Testis (tissue), 2 donors: ENCODE measurements at regions not wholly inside any gene's neighbourhood (a gene's known extent, or its start where the extent isn't known, plus 50 kb on each side); places are given as distances from the start of the nearest gene placed in this dataset.

ENCODE experiments used
- POLR2A ChIP-seq: fragments of 450-650 bp; IDR thresholded peaks from one replicate; pipeline ENCODE4 v1.6.1; 2017; ENCODE audit warnings: antibody characterized with exemption, mild to moderate bottlenecking, moderate library complexity
- TF ChIP-seq, protein P1 (sequence below), 3 experiments: fragments of 450-650 bp in 2 of 3; fragments of 200-600 bp in 1 of 3; sonication (generic) in 1 of 3; IDR thresholded peaks; one replicate each; pipeline ENCODE4 v1.5.1; 2016 to 2019; ENCODE audit warnings: antibody characterized with exemption in 3 of 3, mild to moderate bottlenecking in 2 of 3, moderate library complexity in 1 of 3

DNA sequence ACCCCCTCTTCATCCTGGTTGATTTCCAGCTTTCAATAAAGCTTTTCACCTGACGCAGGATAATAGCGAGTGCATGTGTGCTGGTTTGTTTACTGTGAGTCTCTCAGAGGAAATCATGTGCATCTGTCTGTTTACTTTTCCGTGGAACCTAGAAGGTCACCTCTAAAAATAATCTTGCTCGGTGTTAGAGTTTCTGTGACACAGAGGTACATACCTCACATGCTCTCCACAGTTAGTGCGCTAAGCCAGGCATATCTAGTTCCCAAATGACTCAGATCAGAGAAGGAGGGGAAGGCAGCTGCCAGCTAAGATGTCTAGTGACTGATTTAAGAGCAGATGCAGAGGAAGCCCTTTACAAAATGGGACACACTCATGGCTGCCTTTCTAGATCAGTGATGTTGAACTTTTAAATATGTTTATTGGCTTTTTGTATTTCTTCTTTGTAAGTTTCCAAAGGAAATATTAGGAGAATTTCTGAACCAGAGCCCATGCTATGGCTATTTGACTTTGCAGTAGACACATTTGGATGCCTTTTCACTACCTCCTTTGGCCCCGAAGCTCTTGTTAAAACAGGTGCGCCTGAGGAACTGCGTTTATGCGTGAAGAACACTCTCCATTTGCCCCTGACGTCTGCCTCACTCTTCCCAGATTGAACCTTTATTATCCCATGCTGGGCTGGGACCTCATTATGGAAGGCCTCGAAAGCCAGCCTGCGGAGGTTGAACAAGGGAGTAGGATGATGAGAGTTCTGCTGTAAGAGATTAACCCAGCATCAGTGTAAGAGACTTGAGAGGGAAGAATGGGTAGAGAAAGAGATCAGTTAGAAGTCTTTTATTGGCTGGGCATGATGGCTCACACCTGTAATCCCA is 145.6 kb downstream of the FAM161A start:
- TF ChIP-seq, protein P1, sequence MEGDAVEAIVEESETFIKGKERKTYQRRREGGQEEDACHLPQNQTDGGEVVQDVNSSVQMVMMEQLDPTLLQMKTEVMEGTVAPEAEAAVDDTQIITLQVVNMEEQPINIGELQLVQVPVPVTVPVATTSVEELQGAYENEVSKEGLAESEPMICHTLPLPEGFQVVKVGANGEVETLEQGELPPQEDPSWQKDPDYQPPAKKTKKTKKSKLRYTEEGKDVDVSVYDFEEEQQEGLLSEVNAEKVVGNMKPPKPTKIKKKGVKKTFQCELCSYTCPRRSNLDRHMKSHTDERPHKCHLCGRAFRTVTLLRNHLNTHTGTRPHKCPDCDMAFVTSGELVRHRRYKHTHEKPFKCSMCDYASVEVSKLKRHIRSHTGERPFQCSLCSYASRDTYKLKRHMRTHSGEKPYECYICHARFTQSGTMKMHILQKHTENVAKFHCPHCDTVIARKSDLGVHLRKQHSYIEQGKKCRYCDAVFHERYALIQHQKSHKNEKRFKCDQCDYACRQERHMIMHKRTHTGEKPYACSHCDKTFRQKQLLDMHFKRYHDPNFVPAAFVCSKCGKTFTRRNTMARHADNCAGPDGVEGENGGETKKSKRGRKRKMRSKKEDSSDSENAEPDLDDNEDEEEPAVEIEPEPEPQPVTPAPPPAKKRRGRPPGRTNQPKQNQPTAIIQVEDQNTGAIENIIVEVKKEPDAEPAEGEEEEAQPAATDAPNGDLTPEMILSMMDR (IDR thresholded peaks at IDR 0.05) = no peak
- no peak for TF ChIP-seq POLR2A
